B cell (primary cell): ENCODE measurements at regions not wholly inside any gene's neighbourhood (a gene's known extent, or its start where the extent isn't known, plus 50 kb on each side); places are given as distances from the start of the nearest gene placed in this dataset.

Experiments
- ATAC-seq: fragments of 200-7000 bp; cut with Tn5 transposase; one replicate; pipeline ENCODE4 v1.10.0; 2021; ENCODE audit warnings: low read depth, mild to moderate bottlenecking, moderate number of reproducible peaks, moderate library complexity
- CTCF ChIA-PET: fragments of 350-600 bp; sonication (Branson Sonifier 250); formaldehyde crosslinking; loops from one replicate; lab custom pipeline; 2021; ENCODE audit warnings: antibody characterized with exemption, inconsistent platforms; lab: Charles Lee
- POLR2A ChIA-PET: fragments of 350-600 bp; sonication (Branson Sonifier 250); formaldehyde crosslinking; loops from one replicate; lab custom pipeline; 2021; ENCODE audit warnings: antibody characterized with exemption; lab: Charles Lee
- DNase-seq: peaks from one replicate; pipeline ENCODE4 v3.0.0; 2013
- H2AFZ ChIP-seq: 2 replicates; pipeline ENCODE4 v1.6.1; 2012; ENCODE audit warnings: mild to moderate bottlenecking, low read depth, low read length; ENCODE audit not compliant: insufficient read depth, poor library complexity, severe bottlenecking
- H3K27ac ChIP-seq, 2 donors: 1 replicate in 1 of 2; 2 replicates in 1 of 2; pipeline ENCODE4 v1.5.1; 2012 to 2013; ENCODE audit warnings: low read length in 2 of 2, mild to moderate bottlenecking in 2 of 2, moderate library complexity in 1 of 2
- H3K27me3 ChIP-seq, 4 experiments: fragments of 200-600 bp in 1 of 4; sonication (generic) in 1 of 4; replicated peaks in 1 of 4; 1 replicate in 2 of 4; 2 replicates in 2 of 4; pipeline versions ENCODE4 v1.6.1 to v1.7.0; 2013 to 2016; ENCODE audit warnings: low read length in 3 of 4, mild to moderate bottlenecking in 2 of 4, mixed read lengths in 1 of 4, moderate library complexity in 1 of 4; ENCODE audit not compliant: insufficient read depth in 4 of 4, control insufficient read depth in 3 of 4; ENCODE audit errors: control extremely low read depth in 1 of 4
- H3K36me3 ChIP-seq, 2 experiments: replicated peaks in 1 of 2; 1 replicate in 1 of 2; 2 replicates in 1 of 2; pipeline versions ENCODE4 v1.6.1 to v1.7.1; 2013; ENCODE audit warnings: low read length in 1 of 2; ENCODE audit not compliant: insufficient read depth in 2 of 2, control insufficient read depth in 1 of 2; ENCODE audit errors: control extremely low read depth in 1 of 2, extremely low read depth in 1 of 2
- H3K4me1 ChIP-seq, 2 donors: fragments of 200-600 bp in 1 of 2; sonication (generic) in 1 of 2; 1 replicate in 1 of 2; 2 replicates in 1 of 2; pipeline versions ENCODE4 v1.5.1 to v1.6.1; 2013 to 2017; ENCODE audit warnings: low read length in 2 of 2; ENCODE audit not compliant: control insufficient read depth in 2 of 2, insufficient read depth in 2 of 2
- H3K4me2 ChIP-seq: replicated peaks from 2 replicates; pipeline ENCODE3; 2012; ENCODE audit warnings: mild to moderate bottlenecking, low read depth, low read length; ENCODE audit not compliant: poor library complexity, severe bottlenecking
- H3K4me3 ChIP-seq, 5 experiments: fragments of 200-600 bp in 1 of 5; sonication (generic) in 1 of 5; 1 replicate in 3 of 5; 2 replicates in 2 of 5; pipeline versions ENCODE4 v1.5.1 to v1.7.0; 2011 to 2016; ENCODE audit warnings: low read length in 4 of 5, mild to moderate bottlenecking in 4 of 5, low read depth in 2 of 5, control low read depth in 1 of 5, moderate library complexity in 1 of 5; ENCODE audit not compliant: insufficient read depth in 1 of 5; ENCODE audit errors: control extremely low read depth in 1 of 5, extremely low read depth in 1 of 5
- H3K79me2 ChIP-seq: fragments of 200-600 bp; sonication (generic); one replicate; pipeline ENCODE4 v1.6.0; 2016; ENCODE audit warnings: low read length; ENCODE audit not compliant: control insufficient read depth, insufficient read depth
- H3K9ac ChIP-seq: fragments of 200-600 bp; sonication (generic); 2 replicates; pipeline ENCODE4 v1.6.1; 2017; ENCODE audit warnings: mild to moderate bottlenecking, low read length, moderate library complexity
- H3K9me3 ChIP-seq, 3 donors: one replicate each; pipeline versions ENCODE4 v1.6.1 to v1.7.1; 2013; ENCODE audit warnings: low read length in 2 of 3; ENCODE audit not compliant: control insufficient read depth in 2 of 3, insufficient read depth in 1 of 3; ENCODE audit errors: control extremely low read depth in 1 of 3
- H4K20me1 ChIP-seq: 2 replicates; pipeline ENCODE4 v1.6.0; 2012; ENCODE audit warnings: mild to moderate bottlenecking, low read length; ENCODE audit not compliant: insufficient read depth, control insufficient read depth, poor library complexity, severe bottlenecking
- H3K27ac Mint-ChIP-seq: one replicate; pipeline ENCODE4 v1.8.0; 2021; ENCODE audit warnings: mixed read lengths
- H3K27me3 Mint-ChIP-seq: one replicate; pipeline ENCODE4 v1.8.0; 2021; ENCODE audit warnings: mixed read lengths
- H3K4me1 Mint-ChIP-seq: one replicate; pipeline ENCODE4 v1.8.0; 2021; ENCODE audit warnings: mixed read lengths
- H3K4me3 Mint-ChIP-seq: one replicate; pipeline ENCODE4 v1.8.0; 2021; ENCODE audit warnings: mixed read lengths
- H3K9me3 Mint-ChIP-seq: one replicate; pipeline ENCODE4 v1.8.0; 2022; ENCODE audit warnings: mixed read lengths; ENCODE audit not compliant: insufficient read depth
- EZH2 ChIP-seq: IDR thresholded peaks from 2 replicates; pipeline ENCODE4 v1.6.1; 2012; ENCODE audit warnings: borderline replicate concordance, low read depth, mild to moderate bottlenecking, moderate library complexity, low read length; ENCODE audit not compliant: insufficient read depth, poor library complexity, severe bottlenecking
- WGBS: methylation state at CpG from one replicate; pipeline ENCODE4 v1.1.5; 2013; ENCODE audit warnings: missing lambda C conversion rate; ENCODE audit not compliant: insufficient coverage; 5-methylcytosine and 5-hydroxymethylcytosine counted together
- intact Hi-C: fragments of 100-400 bp; cut with micrococcal nuclease; formaldehyde crosslinking; loops from one replicate; pipeline ENCODE4 v1.10.0; 2022
- TF ChIP-seq, protein P1 (sequence below): fragments of 200-600 bp; IDR thresholded peaks from one replicate; pipeline ENCODE4 v1.8.0; 2022; ENCODE audit warnings: antibody characterized with exemption, mild to moderate bottlenecking

DNA sequence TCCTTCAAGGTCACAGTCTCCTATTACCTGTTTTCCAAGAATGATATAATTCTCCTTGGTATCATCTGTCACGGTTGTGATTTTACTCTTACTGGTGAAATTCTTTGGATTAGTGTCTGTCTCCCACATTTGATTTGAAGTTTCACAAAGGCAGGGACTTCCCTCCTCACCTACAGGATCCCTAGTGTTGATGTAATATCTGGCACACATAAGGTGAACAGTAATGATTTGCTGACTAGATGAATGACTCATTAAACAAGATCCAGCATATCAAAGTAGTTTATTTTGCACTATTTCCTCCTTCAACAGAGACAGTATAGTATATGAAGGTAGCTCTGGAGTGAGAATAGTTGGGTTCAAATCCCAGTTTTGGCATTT, 135.3 kb upstream of the IL1RAPL2 start:
- H3K9me3 ChIP-seq, result no peaks in the 10 kb centered on the region
- H3K27ac Mint-ChIP-seq, result no peak overlapping the region
- H3K4me1 ChIP-seq, result no peaks in the 10 kb centered on the region
- intact Hi-C loops, result no loop called here
- no peaks in the 10 kb centered on the region for H4K20me1 ChIP-seq
- H3K27me3 ChIP-seq, result no peaks in the 10 kb centered on the region
- no peak overlapping the region for H3K4me3 ChIP-seq
- no peak overlapping the region for H2AFZ ChIP-seq
- no peak overlapping the region for H3K27ac ChIP-seq
- no peak overlapping the region for H3K9ac ChIP-seq
- no peaks in the 10 kb centered on the region for H3K79me2 ChIP-seq
- DNase-seq (no peak), ATAC-seq (no peak)
- TF ChIP-seq, protein P1, sequence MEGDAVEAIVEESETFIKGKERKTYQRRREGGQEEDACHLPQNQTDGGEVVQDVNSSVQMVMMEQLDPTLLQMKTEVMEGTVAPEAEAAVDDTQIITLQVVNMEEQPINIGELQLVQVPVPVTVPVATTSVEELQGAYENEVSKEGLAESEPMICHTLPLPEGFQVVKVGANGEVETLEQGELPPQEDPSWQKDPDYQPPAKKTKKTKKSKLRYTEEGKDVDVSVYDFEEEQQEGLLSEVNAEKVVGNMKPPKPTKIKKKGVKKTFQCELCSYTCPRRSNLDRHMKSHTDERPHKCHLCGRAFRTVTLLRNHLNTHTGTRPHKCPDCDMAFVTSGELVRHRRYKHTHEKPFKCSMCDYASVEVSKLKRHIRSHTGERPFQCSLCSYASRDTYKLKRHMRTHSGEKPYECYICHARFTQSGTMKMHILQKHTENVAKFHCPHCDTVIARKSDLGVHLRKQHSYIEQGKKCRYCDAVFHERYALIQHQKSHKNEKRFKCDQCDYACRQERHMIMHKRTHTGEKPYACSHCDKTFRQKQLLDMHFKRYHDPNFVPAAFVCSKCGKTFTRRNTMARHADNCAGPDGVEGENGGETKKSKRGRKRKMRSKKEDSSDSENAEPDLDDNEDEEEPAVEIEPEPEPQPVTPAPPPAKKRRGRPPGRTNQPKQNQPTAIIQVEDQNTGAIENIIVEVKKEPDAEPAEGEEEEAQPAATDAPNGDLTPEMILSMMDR, result no peak
- TF ChIP-seq EZH2, result no peak
- H3K4me2 ChIP-seq, result no peak overlapping the region
- ChIA-PET CTCF (no interaction called here), POLR2A (no interaction called here)
- no CpG with 5 or more reads among the region's 1 CpG for WGBS
- H3K36me3 ChIP-seq, result no peaks in the 10 kb centered on the region
- H3K27me3 Mint-ChIP-seq, result no peaks in the 10 kb centered on the region
- H3K4me3 Mint-ChIP-seq, result no peak overlapping the region
- no peaks in the 10 kb centered on the region for H3K4me1 Mint-ChIP-seq
- H3K9me3 Mint-ChIP-seq, result no peaks in the 10 kb centered on the region

DNA sequence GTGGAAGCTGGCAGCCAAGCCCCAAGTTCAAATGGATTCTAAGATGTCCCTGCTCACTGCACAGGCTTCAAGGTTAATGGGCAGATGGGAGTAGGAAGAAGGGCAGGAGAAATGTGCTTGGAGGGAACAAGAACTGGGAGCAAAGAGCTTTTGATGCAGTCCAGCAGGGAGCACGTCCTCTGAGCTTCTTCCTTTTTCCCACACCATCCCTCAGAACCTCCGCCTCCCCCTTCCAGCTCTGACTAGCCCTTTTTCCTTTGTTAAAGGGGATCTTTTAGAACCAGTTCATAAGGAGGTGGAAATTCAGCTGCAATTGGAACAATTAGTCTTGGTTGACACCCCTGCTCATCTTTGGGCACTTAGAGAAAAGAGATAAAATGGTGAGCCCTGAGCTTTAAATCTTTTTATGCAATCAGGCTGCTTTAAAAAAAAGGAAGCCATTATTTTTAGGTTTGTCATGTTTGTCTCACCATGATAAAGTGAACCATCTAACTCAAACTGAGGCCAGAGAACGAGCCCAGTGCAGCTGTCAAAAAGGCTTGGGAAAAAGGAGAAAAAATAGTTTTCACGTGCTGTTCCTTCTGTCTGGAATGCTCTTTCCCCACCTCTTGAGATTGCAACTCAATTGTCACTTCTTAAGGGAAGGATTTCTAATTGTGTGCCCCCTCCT, 135.8 kb upstream of the IL1RAPL2 start:
- intact Hi-C loops, result no loop called here
- Histone ChIP-seq H3K9me3 (no peaks in the 10 kb centered on the region), H3K4me2 (no peak overlapping the region), H3K27ac (no peak overlapping the region), H3K79me2 (no peaks in the 10 kb centered on the region), H3K27me3 (no peaks in the 10 kb centered on the region), H3K4me3 (no peak overlapping the region), H2AFZ (no peak overlapping the region), H3K4me1 (no peaks in the 10 kb centered on the region), H4K20me1 (no peaks in the 10 kb centered on the region), H3K9ac (no peak overlapping the region), H3K36me3 (no peaks in the 10 kb centered on the region)
- Mint-ChIP-seq H3K4me1 (no peaks in the 10 kb centered on the region), H3K27me3 (no peaks in the 10 kb centered on the region), H3K9me3 (no peaks in the 10 kb centered on the region), H3K27ac (no peak overlapping the region), H3K4me3 (no peak overlapping the region)
- no CpG with 5 or more reads among the region's 4 CpGs for WGBS
- POLR2A ChIA-PET, result no interaction called here
- DNase-seq (no peak), ATAC-seq (no peak)
- CTCF ChIA-PET, result no interaction called here
- TF ChIP-seq EZH2, result no peak
- TF ChIP-seq, protein P1, result no peak
